LHCN-M2 (cell line): ENCODE measurements at regions not wholly inside any gene's neighbourhood (a gene's known extent, or its start where the extent isn't known, plus 50 kb on each side); places are given as distances from the start of the nearest gene placed in this dataset.
"Not testable (repeated sequence)": the region's sequence is repeated elsewhere in the genome, so short reads cannot be mapped to it uniquely, and the experiment has no call there.

ENCODE experiments used
- DNase-seq: peaks from one replicate; pipeline ENCODE4 v3.0.0-alpha.2; 2012; ENCODE audit warnings: low read depth

GRCh38 chr13:71382285-71382684, 484.7 kb downstream of the DACH1 start:
- DNase-seq = no peak

GRCh38 chr13:71380191-71380590, 486.8 kb downstream of the DACH1 start:
- no peak for DNase-seq

- no peak for DNase-seq
These were observed 487.8 kb downstream of the DACH1 start for GRCh38 chr13:71378961-71379905.

GRCh38 chr13:71374471-71375049, 492.4 kb downstream of the DACH1 start:
- DNase-seq = no peak

- no peak for DNase-seq
These were observed 498.7 kb downstream of the DACH1 start for GRCh38 chr13:71368336-71368735.

- no peak for DNase-seq
These were observed 507.0 kb downstream of the DACH1 start for GRCh38 chr13:71360041-71360440.

- no peak for DNase-seq
These were observed 507.4 kb downstream of the DACH1 start for GRCh38 chr13:71359641-71360040.

- no peak for DNase-seq
These were observed 508.8 kb downstream of the DACH1 start for GRCh38 chr13:71358218-71358617.

GRCh38 chr13:71355010-71355409, 512.0 kb downstream of the DACH1 start:
- DNase-seq = no peak

GRCh38 chr13:71350886-71351285, 516.1 kb downstream of the DACH1 start:
- DNase-seq = no peak

GRCh38 chr13:71345856-71346255, 521.1 kb downstream of the DACH1 start:
- DNase-seq = not testable (repeated sequence)

GRCh38 chr13:71339736-71340135, 527.3 kb downstream of the DACH1 start:
- DNase-seq = no peak

GRCh38 chr13:71339005-71339404, 528.0 kb downstream of the DACH1 start:
- DNase-seq = no peak

- DNase-seq = no peak
These were observed 528.9 kb downstream of the DACH1 start for GRCh38 chr13:71338070-71338469.

GRCh38 chr13:71327266-71327665, 539.7 kb downstream of the DACH1 start:
- DNase-seq = no peak

- DNase-seq = no peak
These were observed 541.4 kb downstream of the DACH1 start for GRCh38 chr13:71325556-71325955.

GRCh38 chr13:71323266-71323665, 543.7 kb downstream of the DACH1 start:
- DNase-seq = no peak

- no peak for DNase-seq
These were observed 546.6 kb downstream of the DACH1 start for GRCh38 chr13:71320452-71320851.

- no peak for DNase-seq
These were observed 550.1 kb downstream of the DACH1 start for GRCh38 chr13:71316792-71317363.

- no peak for DNase-seq
These were observed 554.1 kb downstream of the DACH1 start for GRCh38 chr13:71312923-71313322.

- DNase-seq = no peak
These were observed 557.1 kb downstream of the DACH1 start for GRCh38 chr13:71309905-71310304.

- DNase-seq = no peak
These were observed 560.2 kb downstream of the DACH1 start for GRCh38 chr13:71306821-71307220.

- no peak for DNase-seq
These were observed 562.1 kb downstream of the DACH1 start for GRCh38 chr13:71304861-71305260.
